MV-4-11 (cell line): ENCODE measurements at regions not wholly inside any gene's neighbourhood (a gene's known extent, or its start where the extent isn't known, plus 50 kb on each side); places are given as distances from the start of the nearest gene placed in this dataset.

Experiments
- DNase-seq: peaks from one replicate; lab custom pipeline; 2025; lab: John Stamatoyannopoulos, UW

- no peak for DNase-seq
These were observed 247.5 kb upstream of the CDH20 start for GRCh38 chr18:61085761-61086160.

- no peak for DNase-seq
These were observed 246.6 kb upstream of the CDH20 start for GRCh38 chr18:61086657-61087056.

DNA sequence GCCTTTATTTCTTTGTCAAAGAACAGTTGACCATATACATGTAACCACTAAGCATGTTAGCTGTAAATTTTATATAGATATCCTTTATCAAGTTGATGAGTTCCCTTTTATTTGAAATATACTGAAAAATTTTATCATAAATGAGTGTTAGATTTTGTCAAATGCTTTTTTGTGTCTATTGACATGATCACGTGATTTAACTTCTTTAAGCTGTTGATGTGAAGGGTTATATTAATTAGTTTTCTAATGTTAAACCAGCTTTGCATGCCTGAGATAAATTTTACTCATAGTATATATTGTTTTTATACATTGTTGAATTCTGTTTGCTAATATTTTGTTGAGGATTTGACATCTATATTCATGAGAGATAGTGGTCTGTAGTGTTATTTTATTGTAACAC, 241.9 kb upstream of the CDH20 start:
- no peak for DNase-seq

- no peak for DNase-seq
These were observed 239.3 kb upstream of the CDH20 start for GRCh38 chr18:61093965-61094364.

DNA sequence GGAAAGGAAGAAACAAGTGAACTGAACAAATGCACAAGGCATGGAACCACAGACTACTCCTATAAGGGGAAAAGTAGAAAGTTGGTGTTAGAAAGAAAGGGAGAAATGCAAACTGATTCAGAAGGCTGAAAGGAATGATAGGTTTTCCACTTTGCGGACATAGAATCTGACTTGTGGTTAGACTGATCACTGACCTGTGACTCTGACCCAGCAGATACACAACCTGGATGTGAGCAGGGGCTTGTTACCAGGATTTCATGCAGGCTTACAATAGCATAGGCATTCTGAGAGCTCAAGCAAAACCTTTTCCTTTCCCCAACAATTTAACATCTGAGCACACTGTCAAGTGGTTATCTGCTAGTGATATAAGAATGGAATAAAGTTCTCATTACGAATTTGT, 237.0 kb upstream of the CDH20 start:
- no peak for DNase-seq

DNA sequence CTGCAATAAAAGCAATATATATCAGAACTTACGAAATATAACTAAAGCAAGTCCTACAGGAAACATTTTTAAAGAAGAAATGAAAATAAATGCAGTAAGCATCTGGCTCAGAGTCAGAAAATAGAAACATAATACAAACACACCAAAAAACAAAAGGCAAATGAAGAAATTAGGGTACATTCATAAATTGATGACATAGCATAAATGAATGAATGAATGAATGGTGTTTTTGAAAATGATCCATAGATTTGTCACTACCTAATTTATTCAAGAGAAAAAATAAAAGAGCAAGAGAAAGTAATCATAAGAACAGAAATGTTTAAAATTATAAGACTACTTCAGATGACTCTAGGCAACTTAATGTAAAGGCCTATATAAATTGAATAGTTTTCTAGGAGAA, 226.1 kb upstream of the CDH20 start:
- DNase-seq, result no peak

- no peak for DNase-seq
These were observed 224.5 kb upstream of the CDH20 start for GRCh38 chr18:61108706-61109105.

GRCh38 chr18:61123309-61123708, 209.9 kb upstream of the CDH20 start:
- DNase-seq, result no peak

DNA sequence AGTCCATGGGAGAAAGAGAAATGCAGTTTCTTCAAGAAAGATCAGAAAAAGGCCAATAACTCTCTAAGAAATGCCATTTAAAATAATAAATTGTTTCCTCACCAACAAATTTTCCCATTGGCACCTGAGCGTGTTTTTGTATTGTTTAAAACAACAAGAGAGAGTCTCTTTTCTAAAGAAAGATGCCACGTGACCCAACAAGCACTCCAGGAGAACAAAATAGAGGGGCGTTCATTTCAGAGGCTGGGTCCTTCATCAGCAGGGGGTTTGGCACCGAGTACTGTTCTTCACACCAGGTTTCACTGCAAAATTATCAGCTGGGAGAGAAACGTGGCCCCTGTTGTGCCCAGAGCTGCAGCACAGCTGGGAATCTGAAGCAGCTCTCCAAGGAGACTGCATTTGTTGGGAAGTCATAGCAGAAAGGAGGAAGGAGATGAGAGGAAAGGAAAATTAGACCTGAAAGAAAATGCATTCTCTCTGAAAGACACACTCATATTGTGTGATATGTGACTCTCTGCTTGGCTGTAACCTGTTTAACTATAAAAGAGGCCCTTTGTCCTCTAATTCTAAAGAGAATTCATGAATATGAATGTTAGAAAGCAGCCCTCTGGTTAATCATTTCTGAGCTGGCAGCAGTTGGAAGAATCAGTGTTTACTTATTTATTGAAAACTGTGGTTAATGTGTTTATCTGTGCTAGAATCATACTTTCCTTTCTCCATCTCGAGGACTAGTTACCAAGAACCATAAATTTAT, 205.3 kb upstream of the CDH20 start:
- no peak for DNase-seq

DNA sequence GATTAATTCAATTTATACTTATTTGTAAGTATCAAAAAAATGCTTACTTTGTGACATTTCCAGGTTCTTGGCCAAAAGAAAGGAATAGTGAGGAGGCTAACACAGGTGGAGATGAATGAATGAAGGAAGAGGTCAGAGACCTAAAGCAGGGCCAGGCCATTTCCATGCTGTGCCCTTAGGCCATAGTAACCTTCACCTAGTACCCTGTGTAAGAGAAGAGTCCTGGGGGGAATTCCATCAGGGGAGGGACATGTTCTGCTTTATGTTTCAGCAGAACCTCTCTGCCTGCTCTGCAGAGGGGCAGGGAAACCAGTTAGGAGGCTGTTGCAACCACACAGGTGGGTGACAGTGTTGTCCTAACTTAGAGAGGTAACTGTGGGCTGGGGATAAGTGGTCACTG, 204.2 kb upstream of the CDH20 start:
- DNase-seq, result no peak

- DNase-seq, result no peak
These were observed 201.2 kb upstream of the CDH20 start for GRCh38 chr18:61132031-61132430.

- no peak for DNase-seq
These were observed 199.4 kb upstream of the CDH20 start for GRCh38 chr18:61133783-61134182.

GRCh38 chr18:61136711-61137251, 196.4 kb upstream of the CDH20 start:
- DNase-seq, result no peak

GRCh38 chr18:61141691-61142090, 191.5 kb upstream of the CDH20 start:
- DNase-seq, result no peak

DNA sequence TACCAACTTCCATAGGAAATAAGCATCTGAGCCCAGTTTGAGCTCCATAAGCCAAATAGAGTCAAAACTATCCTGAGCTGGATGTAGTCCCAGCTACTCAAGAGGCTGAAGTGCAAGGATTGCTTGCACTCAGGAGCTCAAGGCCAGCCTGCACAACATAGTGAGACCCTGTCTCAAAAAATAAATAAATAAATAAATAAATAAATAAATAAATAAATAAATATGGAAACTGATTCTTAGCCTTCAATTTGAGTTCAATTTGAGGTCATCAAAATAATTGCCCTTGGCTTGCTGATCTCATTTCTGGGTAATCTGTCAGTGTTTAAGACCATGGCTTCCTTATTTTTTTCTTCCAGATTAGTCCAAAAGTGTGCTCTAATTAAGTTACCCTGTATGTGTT, 184.9 kb upstream of the CDH20 start:
- DNase-seq, result no peak

DNA sequence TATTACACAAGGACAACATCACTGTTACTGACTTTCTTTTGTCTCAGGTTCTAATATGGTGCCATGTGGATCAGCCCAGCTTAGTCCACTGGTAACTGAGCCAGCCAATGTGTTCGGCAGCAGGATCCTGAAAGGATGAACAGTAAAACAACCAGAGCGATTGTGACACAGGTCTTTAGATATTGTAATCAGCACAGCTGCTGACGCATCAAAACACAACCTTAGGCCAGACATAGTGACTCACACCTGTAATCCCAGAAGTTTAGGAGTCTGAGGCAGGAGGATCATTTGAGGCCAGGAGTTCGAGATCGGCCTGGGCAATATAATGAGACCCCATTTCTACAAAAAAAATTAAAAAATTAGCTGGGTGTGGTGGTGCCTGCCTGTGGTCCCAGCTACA, 183.4 kb upstream of the CDH20 start:
- no peak for DNase-seq

DNA sequence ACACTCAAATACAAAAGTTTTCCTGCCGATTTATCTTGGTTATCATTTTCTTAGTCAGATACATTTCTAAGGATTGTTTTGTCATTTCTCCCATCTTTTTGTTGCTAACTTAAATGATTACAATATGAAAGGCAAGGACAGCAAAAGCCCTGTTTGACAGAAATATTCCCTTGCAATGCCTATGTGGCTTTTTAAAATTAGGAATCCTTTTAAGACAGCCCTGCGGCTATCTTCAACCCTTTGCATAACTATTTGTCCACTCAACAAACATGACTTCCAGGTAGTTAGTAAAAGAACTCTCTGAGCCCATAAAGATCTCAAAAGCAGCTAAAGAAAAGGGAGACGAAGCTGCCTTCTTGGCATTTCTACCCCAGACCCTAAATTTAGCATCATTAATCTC, 179.7 kb upstream of the CDH20 start:
- DNase-seq, result no peak

GRCh38 chr18:61154866-61155265, 178.4 kb upstream of the CDH20 start:
- DNase-seq, result no peak

DNA sequence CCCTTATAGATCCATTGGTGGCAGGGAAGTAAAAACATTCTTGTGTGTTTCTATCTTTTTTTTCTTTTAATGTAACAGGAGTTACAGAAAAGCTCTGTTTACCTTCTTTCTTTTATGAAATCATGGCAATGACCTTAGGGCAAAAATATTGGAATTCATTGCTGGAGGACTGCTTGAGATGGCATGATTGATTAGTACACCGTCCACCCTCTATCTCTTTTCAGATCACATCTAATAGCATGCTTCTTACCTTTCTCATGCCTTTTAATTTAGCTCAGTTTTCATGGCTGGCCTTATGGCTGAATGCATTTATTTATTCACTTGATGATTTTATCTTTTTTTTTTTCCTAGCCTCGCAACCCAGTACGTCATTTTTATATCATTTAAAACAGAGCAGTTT, 177.6 kb upstream of the CDH20 start:
- no peak for DNase-seq

DNA sequence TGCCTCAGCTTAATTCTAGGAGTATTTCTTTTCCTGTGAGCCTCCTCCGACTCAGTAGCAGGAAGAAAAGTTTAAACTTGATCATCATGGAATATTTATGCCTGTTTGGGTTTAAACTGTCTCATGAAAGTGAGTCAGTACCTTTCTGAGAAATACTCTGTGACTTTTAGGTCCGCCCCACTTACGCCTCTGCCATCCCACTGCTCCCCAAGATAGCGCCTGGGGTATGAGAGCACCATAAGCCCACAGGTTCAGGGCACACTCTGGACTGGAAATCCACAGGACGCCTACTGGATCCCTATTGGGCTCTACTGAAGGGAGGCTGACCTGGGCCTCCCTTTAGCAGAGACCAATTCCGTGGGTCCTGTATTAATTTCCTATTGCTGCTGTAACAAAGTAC, 175.8 kb upstream of the CDH20 start:
- DNase-seq, result no peak

- DNase-seq, result no peak
These were observed 174.0 kb upstream of the CDH20 start for GRCh38 chr18:61159246-61159645.

DNA sequence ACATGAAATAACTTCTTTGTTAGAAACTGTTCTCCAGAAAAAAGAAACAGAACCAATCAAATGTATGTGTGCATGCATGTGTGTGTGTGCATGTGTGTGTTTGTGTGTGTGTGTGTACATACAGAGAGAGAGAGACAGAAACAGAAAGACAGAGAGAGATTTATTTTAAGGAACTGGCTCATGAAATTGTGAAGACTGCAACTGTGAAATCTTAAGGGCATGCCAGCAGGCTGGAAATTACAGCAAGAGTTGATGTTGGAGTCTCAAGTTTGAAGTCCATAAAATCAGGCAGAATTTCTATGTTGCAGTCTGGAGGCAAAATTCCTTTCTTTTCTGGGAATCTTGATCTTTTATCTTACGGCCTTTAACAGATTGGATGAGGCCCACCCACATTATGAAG, 168.9 kb upstream of the CDH20 start:
- DNase-seq, result no peak

DNA sequence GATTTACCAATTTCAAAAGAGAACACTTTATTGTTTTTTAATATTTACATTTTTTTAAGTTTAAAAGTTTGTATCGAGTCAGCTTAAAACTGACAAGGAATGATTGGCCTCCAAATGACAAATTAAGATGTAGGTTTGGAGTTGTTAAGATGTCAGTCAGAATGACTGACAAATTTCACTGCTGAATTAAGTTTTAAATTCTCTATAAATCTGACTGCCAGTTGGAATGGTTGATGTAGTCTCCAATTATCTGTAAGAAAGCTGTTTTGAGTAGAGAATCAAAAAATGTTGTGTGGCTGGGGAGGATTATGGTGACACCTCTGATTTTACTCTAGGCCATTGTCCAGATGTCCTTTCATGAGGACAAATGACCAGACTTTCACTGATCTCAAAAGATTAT, 165.3 kb upstream of the CDH20 start:
- no peak for DNase-seq

GRCh38 chr18:61169386-61169785, 163.8 kb upstream of the CDH20 start:
- no peak for DNase-seq
